Astrocyte (in vitro differentiated cells and primary cell): ENCODE measurements at regions not wholly inside any gene's neighbourhood (a gene's known extent, or its start where the extent isn't known, plus 50 kb on each side); places are given as distances from the start of the nearest gene placed in this dataset.

ENCODE experiments used
- CTCF ChIP-seq: IDR thresholded peaks from 2 replicates; pipeline ENCODE4 v1.5.1; 2011; ENCODE audit warnings: low read depth, mild to moderate bottlenecking, inconsistent platforms, low read length, moderate library complexity; ENCODE audit not compliant: insufficient read depth
- EZH2 ChIP-seq: IDR thresholded peaks from 2 replicates; pipeline ENCODE4 v1.6.1; 2012; ENCODE audit warnings: mild to moderate bottlenecking, low read length, inconsistent platforms; ENCODE audit not compliant: insufficient read depth

GRCh38 chr22:47498969-47499495 lies 736.6 kb downstream of the TBC1D22A start:
- TF ChIP-seq CTCF (no peak), EZH2 (no peak)
